IMR-90 (cell line): ENCODE measurements at regions not wholly inside any gene's neighbourhood (a gene's known extent, or its start where the extent isn't known, plus 50 kb on each side); places are given as distances from the start of the nearest gene placed in this dataset.

Experiments used
- ATAC-seq: fragments of 200-7000 bp; cut with Tn5 transposase; 2 replicates; pipeline ENCODE4 v1.9.1; 2020; ENCODE audit warnings: low read depth, mild to moderate bottlenecking, moderate library complexity
- BruUV-seq: library from RNA; stranded (reverse); fragments of 400-500 nt; replicated peaks from 2 replicates; lab custom pipeline; 2021; lab: Mats Ljungman, UMichigan
- CTCF ChIA-PET: fragments of 300-600 bp; formaldehyde crosslinking; extraction: SDS; loops from one replicate; lab custom pipeline; 2021; ENCODE audit warnings: antibody characterized with exemption; lab: Yijun Ruan, JAX
- POLR2A ChIA-PET: fragments of 300-600 bp; sonication (Branson Sonifier 250); formaldehyde crosslinking; loops from one replicate; lab custom pipeline; 2022; ENCODE audit warnings: antibody characterized with exemption; ENCODE audit not compliant: unreplicated experiment; lab: Charles Lee
- DNase-seq: peaks from one replicate; pipeline ENCODE4 v3.0.0; 2013
- H2AFZ ChIP-seq: replicated peaks from 2 replicates; pipeline ENCODE3; 2013; ENCODE audit warnings: low read length, mild to moderate bottlenecking; ENCODE audit not compliant: poor library complexity
- H2AK5ac ChIP-seq: 2 replicates; pipeline ENCODE4 v1.6.1; 2013; ENCODE audit warnings: low read depth, low read length, inconsistent platforms
- H2AK9ac ChIP-seq: replicated peaks from 2 replicates; pipeline ENCODE3; 2013; ENCODE audit warnings: mild to moderate bottlenecking, low read depth, low read length, moderate library complexity; ENCODE audit not compliant: poor library complexity
- H2BK120ac ChIP-seq: 2 replicates; pipeline ENCODE4 v1.6.1; 2013; ENCODE audit warnings: low read depth, low read length, inconsistent platforms
- H2BK15ac ChIP-seq: 3 replicates; pipeline ENCODE4 v1.6.1; 2013; ENCODE audit warnings: low read depth, low read length, inconsistent platforms
- H2BK20ac ChIP-seq: 2 replicates; pipeline ENCODE4 v1.6.1; 2013; ENCODE audit warnings: low read depth, mild to moderate bottlenecking, inconsistent platforms, low read length, moderate library complexity
- H2BK5ac ChIP-seq: 2 replicates; pipeline ENCODE4 v1.6.1; 2013; ENCODE audit warnings: mild to moderate bottlenecking, low read depth, low read length, inconsistent platforms; ENCODE audit not compliant: poor library complexity, severe bottlenecking
- H3K14ac ChIP-seq: replicated peaks from 2 replicates; pipeline ENCODE4 v1.6.1; 2013; ENCODE audit warnings: low read depth, low read length, inconsistent platforms
- H3K18ac ChIP-seq: 2 replicates; pipeline ENCODE4 v1.6.1; 2013; ENCODE audit warnings: low read depth, low read length, control low read depth
- H3K23ac ChIP-seq: 2 replicates; pipeline ENCODE4 v1.6.1; 2013; ENCODE audit warnings: low read depth, low read length, inconsistent platforms
- H3K27ac ChIP-seq: 2 replicates; pipeline ENCODE4 v1.5.1; 2013; ENCODE audit warnings: mild to moderate bottlenecking, control low read depth, low read length; ENCODE audit not compliant: insufficient read depth
- H3K27me3 ChIP-seq: 2 replicates; pipeline ENCODE4 v1.6.1; 2013; ENCODE audit warnings: low read length; ENCODE audit not compliant: control insufficient read depth, insufficient read depth
- H3K36me3 ChIP-seq: 2 replicates; pipeline ENCODE4 v1.6.1; 2013; ENCODE audit warnings: low read length, mixed read lengths; ENCODE audit not compliant: control insufficient read depth, insufficient read depth
- H3K4ac ChIP-seq: 2 replicates; pipeline ENCODE4 v1.6.1; 2013; ENCODE audit warnings: low read depth, low read length, inconsistent platforms
- H3K4me1 ChIP-seq: 2 replicates; pipeline ENCODE4 v1.6.1; 2013; ENCODE audit warnings: low read length, mixed read lengths; ENCODE audit not compliant: control insufficient read depth, insufficient read depth
- H3K4me2 ChIP-seq: 2 replicates; pipeline ENCODE4 v1.6.1; 2013; ENCODE audit warnings: low read depth, mild to moderate bottlenecking, control low read depth, low read length, moderate library complexity
- H3K4me3 ChIP-seq: 2 replicates; pipeline ENCODE4 v1.5.1; 2013; ENCODE audit warnings: low read depth, mild to moderate bottlenecking, control low read depth, low read length, moderate library complexity; ENCODE audit not compliant: insufficient read depth
- H3K56ac ChIP-seq: 2 replicates; pipeline ENCODE4 v1.6.1; 2013; ENCODE audit warnings: low read length, inconsistent platforms; ENCODE audit not compliant: insufficient read depth; ENCODE audit errors: extremely low read depth
- H3K79me1 ChIP-seq, 2 experiments: 2 replicates each; pipeline ENCODE4 v1.6.1; 2013; ENCODE audit warnings: low read length in 2 of 2, inconsistent platforms in 1 of 2, low read depth in 1 of 2
- H3K9ac ChIP-seq: 2 replicates; pipeline ENCODE4 v1.6.1; 2013; ENCODE audit warnings: low read depth, low read length, control low read depth
- H3K9me1 ChIP-seq: 2 replicates; pipeline ENCODE4 v1.6.1; 2013; ENCODE audit warnings: low read length, inconsistent platforms; ENCODE audit not compliant: insufficient read depth
- H3K9me3 ChIP-seq: 2 replicates; pipeline ENCODE4 v1.6.1; 2013; ENCODE audit warnings: low read length; ENCODE audit not compliant: control insufficient read depth, insufficient read depth
- H4K20me1 ChIP-seq: 2 replicates; pipeline ENCODE4 v1.6.1; 2013; ENCODE audit warnings: low read length, inconsistent platforms; ENCODE audit not compliant: insufficient read depth
- H4K5ac ChIP-seq: 2 replicates; pipeline ENCODE4 v1.6.1; 2013; ENCODE audit warnings: mild to moderate bottlenecking, low read depth, low read length, control low read depth
- H4K8ac ChIP-seq, 2 experiments: 2 replicates each; pipeline ENCODE4 v1.6.1; 2013; ENCODE audit warnings: low read depth in 2 of 2, low read length in 2 of 2, control low read depth in 1 of 2, inconsistent platforms in 1 of 2
- H4K91ac ChIP-seq: 2 replicates; pipeline ENCODE4 v1.6.1; 2013; ENCODE audit warnings: low read depth, low read length, inconsistent platforms; ENCODE audit not compliant: insufficient read depth
- NFE2L2 ChIP-seq: fragments of 150-350 bp; IDR thresholded peaks from 2 replicates; pipeline ENCODE4 v1.6.1; 2016; ENCODE audit warnings: low read depth, mild to moderate bottlenecking, low read length
- POLR2A ChIP-seq: IDR thresholded peaks from 2 replicates; pipeline ENCODE4 v1.6.1; 2012; ENCODE audit warnings: mild to moderate bottlenecking, low read depth, low read length
- USF2 ChIP-seq: fragments of 150-350 bp; IDR thresholded peaks from 2 replicates; pipeline ENCODE4 v1.6.1; 2017; ENCODE audit warnings: mild to moderate bottlenecking, antibody characterized with exemption, low read length, low read depth
- WGBS, 2 experiments: methylation state at CpG; one replicate each; pipeline versions ENCODE4 v1.1.5 to v1.1.7; 2013; ENCODE audit warnings: missing lambda C conversion rate in 2 of 2; ENCODE audit not compliant: insufficient read length in 1 of 2; ENCODE audit errors: extremely low coverage in 2 of 2; 5-methylcytosine and 5-hydroxymethylcytosine counted together
- dilution Hi-C: fragments of 300-500 bp; cut with HindIII; formaldehyde crosslinking; loops from one replicate; pipeline ENCODE4 v1.14.3; 2018; ENCODE audit warnings: low sequenced_read_pairs; ENCODE audit not compliant: unreplicated experiment
- in situ Hi-C: fragments of 300-500 bp; cut with MboI; formaldehyde crosslinking; loops from 3 replicates; pipeline ENCODE4 v1.14.3; 2019; ENCODE audit warnings: low sequenced_read_pairs, inconsistent platforms, mixed read lengths
- intact Hi-C: fragments of 100-400 bp; cut with micrococcal nuclease; formaldehyde crosslinking; loops from 2 replicates; pipeline ENCODE4 v1.10.0; 2022

- CTCF ChIA-PET, result no interaction called here
- no peak overlapping the region for H4K8ac ChIP-seq
- H3K18ac ChIP-seq, result no peak overlapping the region
- H2AK5ac ChIP-seq, result no peak overlapping the region
- H3K56ac ChIP-seq, result no peak overlapping the region
- H4K5ac ChIP-seq, result no peak overlapping the region
- ATAC-seq (no peak), DNase-seq (no peak)
- no peak overlapping the region for H2BK5ac ChIP-seq
- intact Hi-C loops, result no loop called here
- H3K4me2 ChIP-seq, result no peak overlapping the region
- no CpG with 5 or more reads among the region's 8 CpGs for WGBS, 2 experiments
- dilution Hi-C loops, result no loop called here
- in situ Hi-C loops, result no loop called here
- H3K79me1 ChIP-seq, result no peaks in the 10 kb centered on the region
- no peaks in the 10 kb centered on the region for H3K36me3 ChIP-seq
- H3K14ac ChIP-seq, result no peak overlapping the region
- no peak overlapping the region for H2BK20ac ChIP-seq
- no peak overlapping the region for H2BK120ac ChIP-seq
- BruUV-seq, result no TSS peak
- no peak overlapping the region for H2AFZ ChIP-seq
- H3K4ac ChIP-seq, result no peak overlapping the region
- H3K4me3 ChIP-seq, result no peak overlapping the region
- no peaks in the 10 kb centered on the region for H3K9me3 ChIP-seq
- H3K23ac ChIP-seq, result no peak overlapping the region
- H3K27ac ChIP-seq, result no peak overlapping the region
- POLR2A ChIA-PET, result no interaction called here
- no peaks in the 10 kb centered on the region for H3K4me1 ChIP-seq
- TF ChIP-seq USF2, result no peak
- TF ChIP-seq NFE2L2, result no peak
- TF ChIP-seq POLR2A, result no peak
- H4K20me1 ChIP-seq, result no peaks in the 10 kb centered on the region
- H3K9ac ChIP-seq, result no peak overlapping the region
- H3K27me3 ChIP-seq, result no peaks in the 10 kb centered on the region
- H2BK15ac ChIP-seq, result no peak overlapping the region
- no peak overlapping the region for H2AK9ac ChIP-seq
- no peak overlapping the region for H4K91ac ChIP-seq
- H3K9me1 ChIP-seq, result no peaks in the 10 kb centered on the region
Measured at GRCh38 chr1:37274486-37274885, 199.9 kb upstream of the ZC3H12A start.
